WERI-Rb-1 (cell line): ENCODE measurements at regions not wholly inside any gene's neighbourhood (a gene's known extent, or its start where the extent isn't known, plus 50 kb on each side); places are given as distances from the start of the nearest gene placed in this dataset.

Experiments used
- DNase-seq: peaks from one replicate; pipeline ENCODE4 v3.0.0-alpha.2; 2020
- H3K27ac ChIP-seq: fragments of 250-450 bp; sonication (Bioruptor Pico); 2 replicates; pipeline ENCODE4 v1.5.1; 2020; ENCODE audit warnings: mild to moderate bottlenecking, moderate library complexity
- H3K27me3 ChIP-seq: fragments of 250-450 bp; sonication (Bioruptor Pico); 2 replicates; pipeline ENCODE4 v1.5.1; 2021; ENCODE audit warnings: mild to moderate bottlenecking, low read depth, moderate library complexity; ENCODE audit not compliant: insufficient read depth, severe bottlenecking
- H3K36me3 ChIP-seq: fragments of 250-450 bp; sonication (Bioruptor Pico); 2 replicates; pipeline ENCODE4 v1.5.1; 2020; ENCODE audit warnings: mild to moderate bottlenecking, moderate library complexity
- H3K4me3 ChIP-seq: 2 replicates; pipeline ENCODE4 v1.5.1; 2011; ENCODE audit warnings: low read depth, mild to moderate bottlenecking, control low read depth, low read length
- H3K9me3 ChIP-seq: fragments of 250-450 bp; sonication (Bioruptor Pico); 2 replicates; pipeline ENCODE4 v1.5.1; 2021; ENCODE audit warnings: mild to moderate bottlenecking, moderate library complexity; ENCODE audit not compliant: severe bottlenecking
- TF ChIP-seq, protein P1 (sequence below): IDR thresholded peaks from 2 replicates; pipeline ENCODE4 v1.5.1; 2011; ENCODE audit warnings: low read depth, mild to moderate bottlenecking, control low read depth, inconsistent platforms, low read length

DNA sequence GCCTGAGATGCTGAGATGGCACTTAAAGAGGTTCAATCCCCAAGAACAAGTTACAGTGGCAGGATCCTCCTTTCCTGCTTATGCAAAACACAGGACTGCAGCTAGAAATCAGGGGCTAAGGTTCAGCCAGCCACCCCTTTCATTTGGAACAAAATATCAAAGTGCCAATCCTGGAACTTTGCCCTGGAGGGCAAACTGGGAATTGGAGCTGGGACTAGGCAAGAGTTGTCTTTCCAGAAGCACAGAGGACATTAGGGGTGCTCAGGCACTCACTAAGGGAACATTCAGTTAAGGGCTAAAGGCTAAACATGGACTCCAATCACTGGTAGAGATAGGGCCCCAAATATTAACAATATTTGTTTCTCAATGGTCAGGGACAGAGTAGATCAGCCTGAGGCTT lies 237.2 kb downstream of the EMP1 start:
- Histone ChIP-seq H3K9me3 (no peaks in the 10 kb centered on the region), H3K36me3 (no peaks in the 10 kb centered on the region), H3K27ac (no peak overlapping the region), H3K27me3 (no peaks in the 10 kb centered on the region), H3K4me3 (no peak overlapping the region)
- TF ChIP-seq, protein P1, sequence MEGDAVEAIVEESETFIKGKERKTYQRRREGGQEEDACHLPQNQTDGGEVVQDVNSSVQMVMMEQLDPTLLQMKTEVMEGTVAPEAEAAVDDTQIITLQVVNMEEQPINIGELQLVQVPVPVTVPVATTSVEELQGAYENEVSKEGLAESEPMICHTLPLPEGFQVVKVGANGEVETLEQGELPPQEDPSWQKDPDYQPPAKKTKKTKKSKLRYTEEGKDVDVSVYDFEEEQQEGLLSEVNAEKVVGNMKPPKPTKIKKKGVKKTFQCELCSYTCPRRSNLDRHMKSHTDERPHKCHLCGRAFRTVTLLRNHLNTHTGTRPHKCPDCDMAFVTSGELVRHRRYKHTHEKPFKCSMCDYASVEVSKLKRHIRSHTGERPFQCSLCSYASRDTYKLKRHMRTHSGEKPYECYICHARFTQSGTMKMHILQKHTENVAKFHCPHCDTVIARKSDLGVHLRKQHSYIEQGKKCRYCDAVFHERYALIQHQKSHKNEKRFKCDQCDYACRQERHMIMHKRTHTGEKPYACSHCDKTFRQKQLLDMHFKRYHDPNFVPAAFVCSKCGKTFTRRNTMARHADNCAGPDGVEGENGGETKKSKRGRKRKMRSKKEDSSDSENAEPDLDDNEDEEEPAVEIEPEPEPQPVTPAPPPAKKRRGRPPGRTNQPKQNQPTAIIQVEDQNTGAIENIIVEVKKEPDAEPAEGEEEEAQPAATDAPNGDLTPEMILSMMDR: no peak
- DNase-seq: no peak

- H3K9me3 ChIP-seq: no peaks in the 10 kb centered on the region
- no peak overlapping the region for H3K4me3 ChIP-seq
- TF ChIP-seq, protein P1: no peak
- DNase-seq: no peak
- H3K27ac ChIP-seq: no peak overlapping the region
- H3K27me3 ChIP-seq: no peaks in the 10 kb centered on the region
- no peaks in the 10 kb centered on the region for H3K36me3 ChIP-seq
These were observed 234.5 kb downstream of the EMP1 start for GRCh38 chr12:13431041-13431440.

GRCh38 chr12:13428538-13429265 lies 232.2 kb downstream of the EMP1 start:
- H3K36me3 ChIP-seq: no peaks in the 10 kb centered on the region
- H3K4me3 ChIP-seq: no peak overlapping the region
- no peaks in the 10 kb centered on the region for H3K27me3 ChIP-seq
- TF ChIP-seq, protein P1: no peak
- H3K9me3 ChIP-seq: no peaks in the 10 kb centered on the region
- no peak overlapping the region for H3K27ac ChIP-seq
- no peak for DNase-seq

DNA sequence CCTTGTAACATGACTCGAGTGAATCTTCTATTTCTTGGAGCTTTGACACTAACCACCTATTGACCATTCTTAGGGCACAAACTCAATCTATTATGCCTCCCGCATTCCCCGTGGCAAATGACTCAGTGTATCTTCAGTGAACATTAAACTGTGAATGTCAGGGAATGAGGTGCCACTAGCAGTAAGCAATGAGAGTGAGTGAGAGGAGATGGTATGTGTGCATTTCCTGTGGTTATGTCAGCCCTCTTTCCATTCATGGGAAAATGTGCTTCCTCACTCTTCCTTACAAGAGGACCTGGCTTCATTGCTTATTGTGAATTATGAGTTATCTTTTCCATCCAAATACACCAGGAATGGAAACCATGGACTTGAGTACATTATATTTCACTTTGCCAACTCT lies 229.2 kb downstream of the EMP1 start:
- Histone ChIP-seq H3K4me3 (no peak overlapping the region), H3K27ac (no peak overlapping the region), H3K27me3 (no peaks in the 10 kb centered on the region), H3K9me3 (no peaks in the 10 kb centered on the region), H3K36me3 (no peaks in the 10 kb centered on the region)
- TF ChIP-seq, protein P1: no peak
- DNase-seq: no peak

DNA sequence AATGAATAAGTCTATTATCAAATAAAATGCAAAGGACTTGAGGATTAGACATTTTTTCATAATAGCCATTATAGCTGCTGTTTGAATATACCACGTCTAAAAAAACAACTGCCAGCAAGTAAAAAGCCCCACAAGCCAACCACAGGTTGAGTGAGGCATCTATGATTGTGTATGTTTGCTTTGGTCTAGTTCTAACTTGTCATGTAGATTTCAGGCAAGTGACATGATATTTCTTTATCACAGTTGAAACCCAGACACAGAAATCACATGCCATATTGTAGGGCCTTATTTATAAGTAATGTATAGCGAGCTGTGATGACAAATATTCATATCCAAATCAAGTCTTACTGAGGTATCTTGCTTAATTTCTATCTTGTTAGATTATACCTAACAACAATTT lies 225.8 kb downstream of the EMP1 start:
- Histone ChIP-seq H3K36me3 (no peaks in the 10 kb centered on the region), H3K27me3 (no peaks in the 10 kb centered on the region), H3K4me3 (no peak overlapping the region), H3K27ac (no peak overlapping the region), H3K9me3 (no peaks in the 10 kb centered on the region)
- DNase-seq: no peak
- TF ChIP-seq, protein P1: no peak

GRCh38 chr12:13417516-13417915 lies 221.0 kb downstream of the EMP1 start:
- Histone ChIP-seq H3K27me3 (no peaks in the 10 kb centered on the region), H3K27ac (no peak overlapping the region), H3K4me3 (no peak overlapping the region), H3K9me3 (no peaks in the 10 kb centered on the region), H3K36me3 (no peaks in the 10 kb centered on the region)
- TF ChIP-seq, protein P1: no peak
- DNase-seq: no peak
